Trophoblast cell (in vitro differentiated cells and primary cell): ENCODE measurements at regions not wholly inside any gene's neighbourhood (a gene's known extent, or its start where the extent isn't known, plus 50 kb on each side); places are given as distances from the start of the nearest gene placed in this dataset.

Source experiments
- DNase-seq, 2 donors: peaks; one replicate each; pipeline ENCODE4 v3.0.0-alpha.2; 2016
- H2AFZ ChIP-seq: 2 replicates; pipeline ENCODE4 v1.6.1; 2013; ENCODE audit warnings: low read length, moderate library complexity, mild to moderate bottlenecking; ENCODE audit not compliant: insufficient read depth, poor library complexity
- H2AK5ac ChIP-seq: 2 replicates; pipeline ENCODE4 v1.6.1; 2013; ENCODE audit warnings: mild to moderate bottlenecking, low read length
- H2BK120ac ChIP-seq: 2 replicates; pipeline ENCODE4 v1.6.1; 2013; ENCODE audit warnings: low read length, mild to moderate bottlenecking, moderate library complexity; ENCODE audit not compliant: insufficient read depth, poor library complexity
- H2BK12ac ChIP-seq: 2 replicates; pipeline ENCODE4 v1.6.1; 2013; ENCODE audit warnings: mild to moderate bottlenecking, low read length, moderate library complexity
- H2BK5ac ChIP-seq: 2 replicates; pipeline ENCODE4 v1.6.1; 2013; ENCODE audit warnings: low read length, low read depth, moderate library complexity, mild to moderate bottlenecking; ENCODE audit not compliant: poor library complexity
- H3K14ac ChIP-seq: 2 replicates; pipeline ENCODE4 v1.6.1; 2013; ENCODE audit warnings: mild to moderate bottlenecking, low read length
- H3K18ac ChIP-seq: 2 replicates; pipeline ENCODE4 v1.6.1; 2013; ENCODE audit warnings: mild to moderate bottlenecking, low read length
- H3K23ac ChIP-seq: 2 replicates; pipeline ENCODE4 v1.6.1; 2013; ENCODE audit warnings: low read length
- H3K27ac ChIP-seq: 2 replicates; pipeline ENCODE4 v1.5.1; 2013; ENCODE audit warnings: low read depth, mild to moderate bottlenecking, inconsistent platforms, low read length, moderate library complexity
- H3K27me3 ChIP-seq: 2 replicates; pipeline ENCODE4 v1.6.1; 2013; ENCODE audit warnings: inconsistent platforms, mild to moderate bottlenecking, low read length, moderate library complexity; ENCODE audit not compliant: insufficient read depth
- H3K36me3 ChIP-seq, 2 experiments: 1 replicate in 1 of 2; 2 replicates in 1 of 2; pipeline ENCODE4 v1.6.1; 2013; ENCODE audit warnings: low read length in 2 of 2, mild to moderate bottlenecking in 2 of 2, moderate library complexity in 1 of 2; ENCODE audit not compliant: insufficient read depth in 2 of 2, control insufficient read depth in 1 of 2
- H3K4ac ChIP-seq: 2 replicates; pipeline ENCODE4 v1.6.1; 2013; ENCODE audit warnings: low read depth, mild to moderate bottlenecking, low read length, moderate library complexity
- H3K4me1 ChIP-seq, 2 experiments: 1 replicate in 1 of 2; 2 replicates in 1 of 2; pipeline ENCODE4 v1.6.1; 2013; ENCODE audit warnings: low read length in 2 of 2, mild to moderate bottlenecking in 2 of 2, moderate library complexity in 1 of 2; ENCODE audit not compliant: insufficient read depth in 2 of 2, control insufficient read depth in 1 of 2
- H3K4me2 ChIP-seq: 2 replicates; pipeline ENCODE4 v1.6.1; 2013; ENCODE audit warnings: inconsistent platforms, mild to moderate bottlenecking, low read length, moderate library complexity
- H3K4me3 ChIP-seq: 2 replicates; pipeline ENCODE4 v1.5.1; 2013; ENCODE audit warnings: mild to moderate bottlenecking, low read depth, low read length, inconsistent platforms
- H3K79me1 ChIP-seq: one replicate; pipeline ENCODE4 v1.6.1; 2013; ENCODE audit warnings: low read length
- H3K79me2 ChIP-seq: 2 replicates; pipeline ENCODE4 v1.6.1; 2013; ENCODE audit warnings: low read length, mild to moderate bottlenecking; ENCODE audit not compliant: control insufficient read depth, insufficient read depth, poor library complexity
- H3K9ac ChIP-seq: 2 replicates; pipeline ENCODE4 v1.6.1; 2013; ENCODE audit warnings: mild to moderate bottlenecking, low read length
- H3K9me3 ChIP-seq: 2 replicates; pipeline ENCODE4 v1.6.1; 2013; ENCODE audit warnings: low read depth, mild to moderate bottlenecking, control low read depth, inconsistent platforms, low read length; ENCODE audit not compliant: insufficient read depth
- H4K12ac ChIP-seq: 2 replicates; pipeline ENCODE4 v1.6.1; 2013; ENCODE audit warnings: low read depth, mild to moderate bottlenecking, low read length, moderate library complexity
- H4K8ac ChIP-seq: 2 replicates; pipeline ENCODE4 v1.6.1; 2013; ENCODE audit warnings: low read depth, mild to moderate bottlenecking, low read length, moderate library complexity
- H4K91ac ChIP-seq: one replicate; pipeline ENCODE4 v1.6.1; 2013; ENCODE audit warnings: low read depth, mild to moderate bottlenecking, low read length, moderate library complexity
- WGBS: extraction: QIAGEN DNeasy Blood & Tissue Kit; methylation state at CpG from one replicate; pipeline ENCODE4 v1.1.7; 2013; ENCODE audit warnings: missing lambda C conversion rate; ENCODE audit not compliant: insufficient read length, insufficient coverage; ENCODE audit errors: extremely low coverage; 5-methylcytosine and 5-hydroxymethylcytosine counted together

DNA sequence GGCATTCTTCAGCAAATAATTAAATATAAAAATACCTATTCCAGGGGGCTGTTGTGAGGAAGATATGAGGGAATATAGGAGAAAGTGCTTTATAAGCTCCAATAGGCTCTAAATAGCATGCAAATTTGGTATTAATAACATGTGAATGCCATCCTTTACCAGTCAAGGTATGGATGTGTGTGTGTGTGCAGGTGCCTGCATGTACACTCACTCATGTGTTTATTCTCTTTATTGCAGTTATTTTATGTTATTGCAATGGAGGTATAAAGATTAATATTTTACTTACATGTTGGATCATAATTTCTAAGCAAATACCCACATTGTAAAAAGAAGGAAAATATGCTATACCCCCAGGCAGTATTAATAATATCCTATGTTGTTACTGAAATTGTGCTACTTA lies 1093.0 kb upstream of the GYPC start:
- Histone ChIP-seq H3K9ac (no peak overlapping the region), H3K4me1 (no peaks in the 10 kb centered on the region), H4K8ac (no peak overlapping the region), H3K27me3 (no peaks in the 10 kb centered on the region), H2BK5ac (no peak overlapping the region), H3K14ac (no peak overlapping the region), H3K18ac (no peak overlapping the region), H3K27ac (no peak overlapping the region), H3K79me2 (no peaks in the 10 kb centered on the region), H3K9me3 (no peaks in the 10 kb centered on the region), H2BK120ac (no peak overlapping the region), H2AFZ (no peak overlapping the region), H4K12ac (no peak overlapping the region), H3K4me3 (no peak overlapping the region), H2AK5ac (no peak overlapping the region), H3K4me2 (no peak overlapping the region), H4K91ac (no peak overlapping the region), H2BK12ac (no peak overlapping the region), H3K23ac (no peak overlapping the region), H3K36me3 (no peaks in the 10 kb centered on the region), H3K4ac (no peak overlapping the region), H3K79me1 (no peaks in the 10 kb centered on the region)
- no peak for DNase-seq

DNA sequence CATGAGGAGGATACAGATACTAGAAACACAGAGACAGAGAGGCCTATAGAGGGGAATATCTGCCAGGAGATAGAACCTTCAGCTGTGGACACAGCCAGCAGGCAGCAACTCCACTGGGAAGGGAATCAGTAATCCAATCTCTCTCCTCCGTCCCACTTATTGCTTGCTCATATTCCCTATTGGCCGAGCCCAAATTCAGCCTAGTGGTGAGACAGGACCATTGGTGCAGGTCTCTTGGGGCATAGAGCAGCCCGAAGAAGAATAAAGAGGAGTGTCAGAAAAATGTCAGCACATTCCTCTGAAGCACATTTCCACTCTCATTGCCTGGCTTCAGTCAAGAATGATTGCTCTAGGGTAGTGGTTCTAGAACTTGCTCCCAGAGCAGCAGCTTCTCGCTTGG lies 1091.5 kb upstream of the GYPC start:
- Histone ChIP-seq H2AK5ac (no peak overlapping the region), H3K9me3 (no peaks in the 10 kb centered on the region), H4K8ac (no peak overlapping the region), H3K79me2 (no peaks in the 10 kb centered on the region), H2BK5ac (no peak overlapping the region), H3K18ac (no peak overlapping the region), H3K9ac (no peak overlapping the region), H3K36me3 (no peaks in the 10 kb centered on the region), H3K4me3 (no peak overlapping the region), H3K14ac (no peak overlapping the region), H4K91ac (no peak overlapping the region), H4K12ac (no peak overlapping the region), H3K4me1 (no peaks in the 10 kb centered on the region), H3K27me3 (no peaks in the 10 kb centered on the region), H3K4ac (no peak overlapping the region), H3K79me1 (no peaks in the 10 kb centered on the region), H2AFZ (no peak overlapping the region), H2BK12ac (no peak overlapping the region), H3K4me2 (no peak overlapping the region), H3K23ac (no peak overlapping the region), H2BK120ac (no peak overlapping the region), H3K27ac (no peak overlapping the region)
- no peak for DNase-seq
- no CpG with 5 or more reads among the region's 4 CpGs for WGBS

DNA sequence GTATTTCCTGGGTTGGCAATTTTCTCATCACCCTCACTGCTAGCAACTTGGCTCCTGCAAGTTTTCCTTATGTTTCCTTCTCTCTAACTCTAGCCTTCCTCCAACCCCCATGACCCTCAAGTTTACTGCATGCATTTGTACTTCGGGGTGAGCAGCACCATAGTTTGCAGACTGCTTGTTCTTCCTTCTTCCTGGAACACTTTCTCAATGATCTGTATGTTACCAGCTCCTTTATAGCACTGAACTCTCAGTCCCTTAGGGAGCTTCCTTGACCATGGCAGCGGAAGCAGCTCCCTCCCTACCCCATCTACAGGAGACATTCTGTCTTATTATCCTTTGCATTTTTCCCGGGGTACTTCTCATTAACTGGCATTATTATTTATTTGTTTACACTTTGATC lies 1089.5 kb upstream of the GYPC start:
- H3K9ac ChIP-seq: no peak overlapping the region
- H4K91ac ChIP-seq: no peak overlapping the region
- no peak overlapping the region for H3K4me3 ChIP-seq
- no peak overlapping the region for H3K4ac ChIP-seq
- no peak overlapping the region for H4K12ac ChIP-seq
- no peaks in the 10 kb centered on the region for H3K79me2 ChIP-seq
- no peaks in the 10 kb centered on the region for H3K9me3 ChIP-seq
- no peak overlapping the region for H3K14ac ChIP-seq
- no peak overlapping the region for H3K23ac ChIP-seq
- no peak overlapping the region for H2AK5ac ChIP-seq
- H2BK120ac ChIP-seq: no peak overlapping the region
- no peaks in the 10 kb centered on the region for H3K27me3 ChIP-seq
- H2AFZ ChIP-seq: no peak overlapping the region
- no peak overlapping the region for H3K4me2 ChIP-seq
- H4K8ac ChIP-seq: no peak overlapping the region
- H3K27ac ChIP-seq: no peak overlapping the region
- no peak overlapping the region for H2BK5ac ChIP-seq
- DNase-seq: no peak
- H2BK12ac ChIP-seq: no peak overlapping the region
- no peaks in the 10 kb centered on the region for H3K36me3 ChIP-seq
- WGBS: no CpG with 5 or more reads among the region's 3 CpGs
- H3K79me1 ChIP-seq: no peaks in the 10 kb centered on the region
- no peak overlapping the region for H3K18ac ChIP-seq
- no peaks in the 10 kb centered on the region for H3K4me1 ChIP-seq

DNA sequence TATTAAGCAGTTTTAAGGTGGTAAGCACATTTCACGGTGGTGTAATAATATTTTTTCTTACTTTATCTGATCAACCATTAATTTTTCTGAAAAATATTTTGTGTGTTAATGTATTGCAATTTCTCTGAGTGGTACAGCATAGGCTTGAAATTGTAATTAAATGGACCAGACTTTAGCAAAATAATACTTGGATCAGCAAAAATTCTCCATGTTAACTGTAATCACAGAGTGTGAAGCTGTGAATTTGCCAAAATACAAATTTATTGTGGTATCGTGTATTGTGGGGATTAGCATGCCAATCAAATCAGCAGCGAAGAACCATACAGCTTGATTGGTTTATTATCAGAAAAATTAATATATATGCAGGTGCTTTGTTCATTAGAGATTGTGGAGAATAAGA lies 1088.9 kb upstream of the GYPC start:
- Histone ChIP-seq H2AFZ (no peak overlapping the region), H4K91ac (no peak overlapping the region), H2BK120ac (no peak overlapping the region), H3K23ac (no peak overlapping the region), H2BK5ac (no peak overlapping the region), H3K36me3 (no peaks in the 10 kb centered on the region), H3K79me2 (no peaks in the 10 kb centered on the region), H3K4me2 (no peak overlapping the region), H3K4me3 (no peak overlapping the region), H3K9ac (no peak overlapping the region), H3K4ac (no peak overlapping the region), H3K4me1 (no peaks in the 10 kb centered on the region), H4K12ac (no peak overlapping the region), H3K18ac (no peak overlapping the region), H2BK12ac (no peak overlapping the region), H3K14ac (no peak overlapping the region), H2AK5ac (no peak overlapping the region), H3K27me3 (no peaks in the 10 kb centered on the region), H4K8ac (no peak overlapping the region), H3K79me1 (no peaks in the 10 kb centered on the region), H3K27ac (no peak overlapping the region), H3K9me3 (no peaks in the 10 kb centered on the region)
- WGBS: no CpG with 5 or more reads among the region's 3 CpGs
- DNase-seq: no peak

DNA sequence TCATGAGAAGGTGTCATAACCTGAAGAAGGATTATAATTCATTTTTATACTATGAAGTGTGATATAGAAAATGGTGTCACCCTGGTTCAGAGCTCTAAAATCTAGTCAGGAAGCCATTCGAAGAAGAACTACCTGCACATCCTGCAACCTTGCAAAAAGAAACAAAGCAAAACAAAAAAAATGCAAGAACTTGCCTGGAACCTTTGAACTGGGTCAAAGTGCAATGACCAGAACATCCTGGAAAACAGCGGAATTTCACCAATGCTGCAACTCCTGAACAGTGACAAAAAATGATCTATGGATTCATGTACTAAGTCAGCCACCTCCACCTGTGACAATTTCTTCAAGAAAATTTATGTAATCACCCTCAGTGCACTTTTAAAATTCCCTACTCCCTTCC lies 1083.3 kb upstream of the GYPC start:
- Histone ChIP-seq H4K91ac (no peak overlapping the region), H3K27ac (no peak overlapping the region), H3K9me3 (no peaks in the 10 kb centered on the region), H3K18ac (no peak overlapping the region), H3K4me3 (no peak overlapping the region), H3K27me3 (no peaks in the 10 kb centered on the region), H3K4me1 (peaks cover 0 to 5% of the 10 kb centered on the region in 2 experiments), H2BK5ac (no peak overlapping the region), H4K8ac (no peak overlapping the region), H3K79me2 (no peaks in the 10 kb centered on the region), H3K4me2 (peak overlapping the region; percentile 29), H2BK120ac (no peak overlapping the region), H2BK12ac (no peak overlapping the region), H3K9ac (no peak overlapping the region), H2AK5ac (no peak overlapping the region), H2AFZ (no peak overlapping the region), H3K14ac (no peak overlapping the region), H3K23ac (no peak overlapping the region), H4K12ac (no peak overlapping the region), H3K4ac (no peak overlapping the region), H3K79me1 (peaks cover 2% of the 10 kb centered on the region), H3K36me3 (no peaks in the 10 kb centered on the region)
- WGBS: no CpG with 5 or more reads among the region's 2 CpGs
- DNase-seq: peak in 1 of 2 donors; percentile 53
